Lung (tissue), 11 donors: ENCODE measurements at regions not wholly inside any gene's neighbourhood (a gene's known extent, or its start where the extent isn't known, plus 50 kb on each side); places are given as distances from the start of the nearest gene placed in this dataset.

Experiments used
- ATAC-seq: fragments of 200-7000 bp; cut with Tn5 transposase; one replicate; pipeline ENCODE4 v1.9.1; 2020; ENCODE audit warnings: moderate number of reproducible peaks; ENCODE audit not compliant: insufficient read depth, low FRiP score
- DNase-seq, 3 donors: peaks; one replicate each; pipeline ENCODE4 v3.0.0-alpha.2; 2013 to 2017
- H3K27ac ChIP-seq, 2 donors: one replicate each; pipeline ENCODE4 v1.5.1; 2013; ENCODE audit warnings: mild to moderate bottlenecking in 2 of 2, moderate library complexity in 2 of 2, control low read depth in 1 of 2, inconsistent platforms in 1 of 2, low read depth in 1 of 2, low read length in 1 of 2
- H3K27me3 ChIP-seq, 3 donors: one replicate each; pipeline ENCODE4 v1.5.1; 2013; ENCODE audit warnings: low read length in 2 of 3; ENCODE audit not compliant: control insufficient read depth in 3 of 3, insufficient read depth in 3 of 3
- H3K36me3 ChIP-seq, 4 donors: one replicate each; pipeline ENCODE4 v1.5.1; 2013; ENCODE audit warnings: low read length in 4 of 4, mild to moderate bottlenecking in 1 of 4, moderate library complexity in 1 of 4; ENCODE audit not compliant: control insufficient read depth in 4 of 4, insufficient read depth in 4 of 4
- H3K4me1 ChIP-seq, 5 donors: one replicate each; pipeline ENCODE4 v1.5.1; 2013; ENCODE audit warnings: low read length in 5 of 5, mild to moderate bottlenecking in 2 of 5, moderate library complexity in 1 of 5; ENCODE audit not compliant: control insufficient read depth in 5 of 5, insufficient read depth in 5 of 5
- H3K4me3 ChIP-seq: one replicate; pipeline ENCODE4 v1.5.1; 2013; ENCODE audit warnings: mild to moderate bottlenecking, control low read depth, moderate library complexity
- H3K9ac ChIP-seq, 2 donors: one replicate each; pipeline ENCODE4 v1.5.1; 2013; ENCODE audit warnings: low read length in 2 of 2, control low read depth in 1 of 2; ENCODE audit not compliant: insufficient read depth in 1 of 2
- H3K9me3 ChIP-seq, 4 donors: one replicate each; pipeline ENCODE4 v1.5.1; 2013; ENCODE audit warnings: low read length in 3 of 4, mild to moderate bottlenecking in 1 of 4, moderate library complexity in 1 of 4; ENCODE audit not compliant: control insufficient read depth in 4 of 4, insufficient read depth in 3 of 4
- CTCF ChIP-seq: IDR thresholded peaks from 2 replicates; pipeline ENCODE4 v1.5.1; 2012; ENCODE audit warnings: mild to moderate bottlenecking; ENCODE audit errors: control extremely low read depth, extremely low read depth
- WGBS, 2 donors: extraction: QIAGEN DNeasy Blood & Tissue Kit; methylation state at CpG; one replicate each; pipeline ENCODE4 v1.1.7; 2013; 5-methylcytosine and 5-hydroxymethylcytosine counted together
- donor health status: control.
- donor health status: control.
- donor health status: Bipolar disorder and iron deficiency.
- donor health status: healthy.
- donor health status: DM: yes; HTN: yes; CAD: no.

DNA sequence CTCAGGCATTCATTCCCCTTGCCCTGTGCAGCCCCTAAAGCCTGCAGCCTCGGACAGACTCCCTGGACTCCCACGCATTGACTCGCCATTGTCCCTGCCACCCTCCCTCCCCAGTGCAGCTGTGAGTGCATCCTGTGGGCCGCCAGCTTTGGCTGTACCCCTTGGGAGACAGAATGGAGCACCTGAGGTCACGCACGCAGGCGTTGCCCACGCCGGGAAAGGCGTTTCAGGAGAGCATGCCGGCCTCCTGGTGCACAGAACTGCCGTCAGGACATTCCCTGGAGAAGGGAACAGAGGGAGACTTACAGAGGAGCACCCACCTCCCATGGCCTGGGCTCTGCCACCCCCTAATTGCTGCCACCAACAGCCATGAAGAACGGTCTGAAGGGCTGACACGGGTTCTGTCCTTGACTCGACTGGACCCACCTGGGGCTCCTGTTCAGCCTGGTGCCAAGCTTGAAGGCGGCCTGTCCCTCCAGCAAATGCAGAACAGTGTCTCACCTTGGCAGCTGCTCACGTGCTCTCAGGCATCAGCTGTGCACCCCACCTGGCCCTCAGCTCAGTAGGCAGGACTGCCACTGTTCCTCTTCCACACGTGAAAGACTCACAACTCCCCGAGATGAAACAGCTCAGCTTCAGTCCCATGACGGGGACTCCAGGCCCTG is 503.8 kb downstream of the BRD1 start:
- no peak for ATAC-seq

GRCh38 chr22:49322861-49323622 is 504.6 kb downstream of the BRD1 start:
- H3K9ac ChIP-seq = no peak overlapping the region
- WGBS, 2 donors = 79 to 88% methylated on average over 11 of the region's 11 CpGs
- DNase-seq = no peak
- H3K36me3 ChIP-seq = no peaks in the 10 kb centered on the region
- TF ChIP-seq CTCF = no peak
- no peak overlapping the region for H3K4me3 ChIP-seq
- peaks cover 0 to 30% (median 13%) of the 10 kb centered on the region in 3 donors for H3K27me3 ChIP-seq
- no peaks in the 10 kb centered on the region for H3K4me1 ChIP-seq
- H3K27ac ChIP-seq = no peak overlapping the region
- no peak for ATAC-seq
- H3K9me3 ChIP-seq = peaks cover 0 to 20% (median 6%) of the 10 kb centered on the region in 4 donors

More for the DNA sequence above, 503.8 kb downstream of the BRD1 start:
- WGBS, 2 donors = 80 to 84% methylated on average over 20 of the region's 20 CpGs
- no peak overlapping the region for H3K4me3 ChIP-seq
- H3K9me3 ChIP-seq = peaks cover 0 to 27% (median 6%) of the 10 kb centered on the region in 4 donors
- DNase-seq = no peak
- TF ChIP-seq CTCF = no peak
- H3K27me3 ChIP-seq = peaks cover 0 to 27% (median 11%) of the 10 kb centered on the region in 3 donors
- no peak overlapping the region for H3K9ac ChIP-seq
- no peaks in the 10 kb centered on the region for H3K36me3 ChIP-seq
- H3K27ac ChIP-seq = no peak overlapping the region
- no peaks in the 10 kb centered on the region for H3K4me1 ChIP-seq

DNA sequence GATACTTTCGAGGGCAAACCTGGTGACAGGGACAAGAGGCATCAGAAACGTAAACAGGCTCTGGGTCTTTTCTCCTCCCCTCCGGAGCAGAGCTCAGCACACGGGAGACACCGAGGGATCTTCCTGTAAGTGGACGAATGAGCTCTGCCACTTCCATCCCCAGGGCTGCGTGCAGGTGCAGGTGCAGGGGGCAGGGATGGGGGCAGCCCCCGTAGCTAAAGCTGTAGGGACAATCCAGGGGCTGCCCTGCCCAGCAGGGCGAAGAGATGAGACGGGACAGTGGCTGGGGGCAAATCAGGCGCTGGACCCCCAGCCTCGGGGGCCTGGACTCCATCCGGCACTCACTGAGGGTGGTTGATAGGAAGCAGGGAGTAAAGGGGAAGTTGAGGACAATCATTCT is 505.4 kb downstream of the BRD1 start:
- Histone ChIP-seq H3K9me3 (peaks cover 0 to 14% (median 3%) of the 10 kb centered on the region in 4 donors), H3K4me1 (no peaks in the 10 kb centered on the region), H3K27me3 (peaks cover 0 to 30% (median 13%) of the 10 kb centered on the region in 3 donors), H3K36me3 (no peaks in the 10 kb centered on the region), H3K27ac (no peak overlapping the region), H3K4me3 (no peak overlapping the region), H3K9ac (no peak overlapping the region)
- TF ChIP-seq CTCF = no peak
- ATAC-seq (no peak), DNase-seq (no peak)
- WGBS, 2 donors = 71 to 72% methylated on average over 13 of the region's 13 CpGs
